HG03460 (cell line): ENCODE measurements at regions not wholly inside any gene's neighbourhood (a gene's known extent, or its start where the extent isn't known, plus 50 kb on each side); places are given as distances from the start of the nearest gene placed in this dataset.

Experiments
- ATAC-seq: cut with Tn5 transposase; IDR thresholded peaks from one replicate; pipeline ENCODE4 v1.9.1; 2021; ENCODE audit not compliant: unreplicated experiment

- ATAC-seq, result no peak
These were observed 300.4 kb downstream of the SLITRK6 start for GRCh38 chr13:85498774-85499173.

- no peak for ATAC-seq
These were observed 301.6 kb downstream of the SLITRK6 start for GRCh38 chr13:85497652-85498051.

GRCh38 chr13:85492283-85492682, 306.9 kb downstream of the SLITRK6 start:
- no peak for ATAC-seq

GRCh38 chr13:85486663-85487062, 312.6 kb downstream of the SLITRK6 start:
- ATAC-seq, result no peak

GRCh38 chr13:85473144-85473543, 326.1 kb downstream of the SLITRK6 start:
- no peak for ATAC-seq

- no peak for ATAC-seq
These were observed 329.9 kb downstream of the SLITRK6 start for GRCh38 chr13:85469320-85469719.

- ATAC-seq, result no peak
These were observed 336.3 kb downstream of the SLITRK6 start for GRCh38 chr13:85462792-85463425.

- no peak for ATAC-seq
These were observed 337.6 kb downstream of the SLITRK6 start for GRCh38 chr13:85461621-85462020.

GRCh38 chr13:85445534-85445933, 353.7 kb downstream of the SLITRK6 start:
- no peak for ATAC-seq

- no peak for ATAC-seq
These were observed 357.2 kb downstream of the SLITRK6 start for GRCh38 chr13:85441975-85442374.

- no peak for ATAC-seq
These were observed 357.9 kb downstream of the SLITRK6 start for GRCh38 chr13:85441364-85441763.

GRCh38 chr13:85436029-85436428, 363.2 kb downstream of the SLITRK6 start:
- ATAC-seq, result no peak

GRCh38 chr13:85434927-85435326, 364.3 kb downstream of the SLITRK6 start:
- no peak for ATAC-seq

GRCh38 chr13:85432881-85433280, 366.3 kb downstream of the SLITRK6 start:
- ATAC-seq, result no peak

GRCh38 chr13:85431720-85432119, 367.5 kb downstream of the SLITRK6 start:
- no peak for ATAC-seq

- no peak for ATAC-seq
These were observed 368.9 kb downstream of the SLITRK6 start for GRCh38 chr13:85430216-85430794.

- ATAC-seq, result no peak
These were observed 371.8 kb downstream of the SLITRK6 start for GRCh38 chr13:85427416-85427815.

GRCh38 chr13:85420136-85420535, 379.1 kb downstream of the SLITRK6 start:
- ATAC-seq, result no peak

- ATAC-seq, result no peak
These were observed 379.6 kb downstream of the SLITRK6 start for GRCh38 chr13:85419611-85420010.

GRCh38 chr13:85417807-85418206, 381.4 kb downstream of the SLITRK6 start:
- no peak for ATAC-seq

- no peak for ATAC-seq
These were observed 385.6 kb downstream of the SLITRK6 start for GRCh38 chr13:85413664-85414063.

- no peak for ATAC-seq
These were observed 386.8 kb downstream of the SLITRK6 start for GRCh38 chr13:85412448-85412847.

GRCh38 chr13:85411591-85411990, 387.6 kb downstream of the SLITRK6 start:
- ATAC-seq, result no peak
